HCT116 (cell line): ENCODE measurements at regions not wholly inside any gene's neighbourhood (a gene's known extent, or its start where the extent isn't known, plus 50 kb on each side); places are given as distances from the start of the nearest gene placed in this dataset.

ENCODE experiments used
- ATAC-seq: fragments of 200-7000 bp; cut with Tn5 transposase; 2 replicates; pipeline ENCODE4 v1.9.1; 2020; ENCODE audit warnings: mild to moderate bottlenecking, moderate library complexity
- BruUV-seq: library from RNA; stranded (reverse); fragments of 400-500 nt; replicated peaks from 2 replicates; lab custom pipeline; 2021; lab: Mats Ljungman, UMichigan
- CTCF ChIA-PET: fragments of 300-600 bp; sonication (Branson Sonifier 250); formaldehyde crosslinking; loops from one replicate; lab custom pipeline; 2021; ENCODE audit warnings: antibody characterized with exemption; lab: Charles Lee
- POLR2A ChIA-PET: fragments of 300-600, 350-600 bp; sonication (Branson Sonifier 250); formaldehyde crosslinking; loops from one replicate; lab custom pipeline; 2021; ENCODE audit warnings: antibody characterized with exemption; lab: Charles Lee
- RAD21 ChIA-PET, 2 experiments: fragments of 300-600 bp; sonication (Branson Sonifier 250); formaldehyde crosslinking; loops; one replicate each; lab custom pipeline; 2023; ENCODE audit warnings: low total read pairs in 2 of 2; ENCODE audit not compliant: uncharacterized antibody in 2 of 2, unreplicated experiment in 2 of 2, low non-redundant PET in 1 of 2; lab: Charles Lee
- DNase-seq: peaks from one replicate; pipeline ENCODE4 v3.0.0-alpha.2; 2010; ENCODE audit warnings: low read depth, low spot score
- H2AFZ ChIP-seq: fragments of 200-600 bp; shearing (Covaris generic), sonication (generic); 2 replicates; pipeline ENCODE4 v1.6.1; 2017; ENCODE audit warnings: low read depth, mixed run types, mixed read lengths, antibody characterized with exemption, low read length; ENCODE audit not compliant: poor library complexity, severe bottlenecking
- H3K27ac ChIP-seq: 2 replicates; pipeline ENCODE4 v1.5.1; 2012; ENCODE audit warnings: low read depth, low read length
- H3K27me3 ChIP-seq: fragments of 200-600 bp; sonication (generic); 2 replicates; pipeline ENCODE4 v1.6.1; 2016; ENCODE audit warnings: mixed run types, low read length, mixed read lengths; ENCODE audit not compliant: insufficient read depth
- H3K36me3 ChIP-seq, 2 experiments: fragments of 200-500 bp in 1 of 2; fragments of 200-600 bp in 1 of 2; sonication (Bioruptor generic) in 1 of 2; sonication (generic) in 1 of 2; 2 replicates each; pipeline versions ENCODE4 v1.5.1 to v1.6.1; 2014 to 2016; ENCODE audit warnings: low read length in 2 of 2, inconsistent platforms in 1 of 2, mixed read lengths in 1 of 2, mixed run types in 1 of 2; ENCODE audit not compliant: insufficient read depth in 2 of 2, control insufficient read depth in 1 of 2
- H3K4me1 ChIP-seq, 2 experiments: fragments of 200-600 bp in 1 of 2; sonication (generic) in 1 of 2; 2 replicates each; pipeline versions ENCODE4 v1.5.1 to v1.6.1; 2012 to 2017; ENCODE audit warnings: low read length in 2 of 2, inconsistent platforms in 1 of 2, mild to moderate bottlenecking in 1 of 2, mixed read lengths in 1 of 2, mixed run types in 1 of 2, moderate library complexity in 1 of 2; ENCODE audit not compliant: insufficient read depth in 2 of 2, control insufficient read depth in 1 of 2
- H3K4me2 ChIP-seq: fragments of 200-600 bp; sonication (generic); 2 replicates; pipeline ENCODE4 v1.6.1; 2017; ENCODE audit warnings: mixed run types, low read length, mixed read lengths
- H3K4me3 ChIP-seq, 2 experiments: fragments of 200-600 bp in 1 of 2; sonication (generic) in 1 of 2; replicated peaks in 1 of 2; 2 replicates each; pipeline ENCODE4 v1.5.1; 2011 to 2016; ENCODE audit warnings: low read length in 2 of 2, control low read depth in 1 of 2, low read depth in 1 of 2, mild to moderate bottlenecking in 1 of 2, mixed read lengths in 1 of 2, mixed run types in 1 of 2
- H3K79me2 ChIP-seq: fragments of 200-600 bp; sonication (generic); 2 replicates; pipeline ENCODE4 v1.6.1; 2017; ENCODE audit warnings: mild to moderate bottlenecking, mixed run types, low read length, moderate library complexity, mixed read lengths; ENCODE audit not compliant: insufficient read depth
- H3K9ac ChIP-seq: fragments of 200-600 bp; sonication (generic); 2 replicates; pipeline ENCODE4 v1.6.1; 2016; ENCODE audit warnings: low read length, mixed read lengths
- H3K9me2 ChIP-seq: fragments of 200-600 bp; sonication (generic), shearing (Covaris generic); 2 replicates; pipeline ENCODE4 v1.6.1; 2017; ENCODE audit warnings: mixed run types, mild to moderate bottlenecking, moderate library complexity; ENCODE audit not compliant: insufficient read depth
- H3K9me3 ChIP-seq, 2 experiments: fragments of 200-500 bp in 1 of 2; fragments of 200-600 bp in 1 of 2; sonication (Bioruptor generic) in 1 of 2; sonication (generic) in 1 of 2; 2 replicates each; pipeline ENCODE4 v1.6.1; 2014 to 2017; ENCODE audit warnings: low read length in 2 of 2, mixed read lengths in 2 of 2, inconsistent platforms in 1 of 2, low read depth in 1 of 2, mild to moderate bottlenecking in 1 of 2, mixed run types in 1 of 2, moderate library complexity in 1 of 2; ENCODE audit not compliant: control insufficient read depth in 1 of 2, insufficient read depth in 1 of 2
- H4K20me1 ChIP-seq: fragments of 200-600 bp; sonication (generic), shearing (Covaris generic); 2 replicates; pipeline ENCODE4 v1.6.1; 2017; ENCODE audit warnings: mixed run types, mild to moderate bottlenecking, moderate library complexity; ENCODE audit not compliant: insufficient read depth
- CBX3 ChIP-seq: IDR thresholded peaks from 2 replicates; pipeline ENCODE4 v1.6.1; 2012; ENCODE audit warnings: low read depth
- CEBPB ChIP-seq: IDR thresholded peaks from 2 replicates; pipeline ENCODE4 v1.6.1; 2012; ENCODE audit warnings: low read depth
- CTCF ChIP-seq, 3 experiments: fragments of 200-600 bp in 1 of 3; sonication (generic) in 1 of 3; IDR thresholded peaks in 2 of 3; conservative IDR thresholded peaks in 1 of 3; 2 replicates each; pipeline ENCODE4 v1.5.1; 2012 to 2017; ENCODE audit warnings: low read depth in 2 of 3, low read length in 2 of 3, antibody characterized with exemption in 1 of 3, borderline replicate concordance in 1 of 3, control low read depth in 1 of 3, mild to moderate bottlenecking in 1 of 3, mixed read lengths in 1 of 3, mixed run types in 1 of 3, moderate library complexity in 1 of 3; ENCODE audit not compliant: insufficient read depth in 1 of 3
- EGR1 ChIP-seq: IDR thresholded peaks from 2 replicates; pipeline ENCODE4 v1.6.1; 2012; ENCODE audit warnings: low read depth
- ELF1 ChIP-seq: IDR thresholded peaks from 2 replicates; pipeline ENCODE4 v1.6.1; 2012; ENCODE audit warnings: low read depth, borderline replicate concordance
- EZH2phosphoT487 ChIP-seq: fragments of 200-600 bp; IDR thresholded peaks from 2 replicates; pipeline ENCODE4 v1.6.1; 2018; ENCODE audit warnings: antibody characterized with exemption, borderline replicate concordance
- POLR2A ChIP-seq: IDR thresholded peaks from 2 replicates; pipeline ENCODE4 v1.7.0; 2011; ENCODE audit warnings: borderline replicate concordance; ENCODE audit not compliant: insufficient read depth, insufficient read length; ENCODE audit errors: extremely low read depth
- POLR2AphosphoS5 ChIP-seq: IDR thresholded peaks from 2 replicates; pipeline ENCODE4 v1.6.1; 2011; ENCODE audit warnings: mild to moderate bottlenecking, low read depth, low read length, moderate library complexity
- RAD21 ChIP-seq: IDR thresholded peaks from 2 replicates; pipeline ENCODE4 v1.6.1; 2012; ENCODE audit warnings: low read depth, mild to moderate bottlenecking
- SP1 ChIP-seq: IDR thresholded peaks from 2 replicates; pipeline ENCODE4 v1.6.1; 2012; ENCODE audit warnings: low read depth
- SRF ChIP-seq: IDR thresholded peaks from 2 replicates; pipeline ENCODE4 v1.6.1; 2012; ENCODE audit warnings: low read depth
- ZNF274 ChIP-seq: fragments of 200-500 bp; sonication (Bioruptor generic); IDR thresholded peaks from 2 replicates; pipeline ENCODE4 v1.6.1; 2014; ENCODE audit warnings: mild to moderate bottlenecking, low read depth, low read length, inconsistent platforms
- intact Hi-C: fragments of 100-400 bp; cut with micrococcal nuclease; formaldehyde crosslinking; loops from 2 replicates; pipeline ENCODE4 v1.10.0; 2022
- TF ChIP-seq, protein P1 (sequence below): IDR thresholded peaks from 2 replicates; pipeline ENCODE4 v1.6.1; 2012

DNA sequence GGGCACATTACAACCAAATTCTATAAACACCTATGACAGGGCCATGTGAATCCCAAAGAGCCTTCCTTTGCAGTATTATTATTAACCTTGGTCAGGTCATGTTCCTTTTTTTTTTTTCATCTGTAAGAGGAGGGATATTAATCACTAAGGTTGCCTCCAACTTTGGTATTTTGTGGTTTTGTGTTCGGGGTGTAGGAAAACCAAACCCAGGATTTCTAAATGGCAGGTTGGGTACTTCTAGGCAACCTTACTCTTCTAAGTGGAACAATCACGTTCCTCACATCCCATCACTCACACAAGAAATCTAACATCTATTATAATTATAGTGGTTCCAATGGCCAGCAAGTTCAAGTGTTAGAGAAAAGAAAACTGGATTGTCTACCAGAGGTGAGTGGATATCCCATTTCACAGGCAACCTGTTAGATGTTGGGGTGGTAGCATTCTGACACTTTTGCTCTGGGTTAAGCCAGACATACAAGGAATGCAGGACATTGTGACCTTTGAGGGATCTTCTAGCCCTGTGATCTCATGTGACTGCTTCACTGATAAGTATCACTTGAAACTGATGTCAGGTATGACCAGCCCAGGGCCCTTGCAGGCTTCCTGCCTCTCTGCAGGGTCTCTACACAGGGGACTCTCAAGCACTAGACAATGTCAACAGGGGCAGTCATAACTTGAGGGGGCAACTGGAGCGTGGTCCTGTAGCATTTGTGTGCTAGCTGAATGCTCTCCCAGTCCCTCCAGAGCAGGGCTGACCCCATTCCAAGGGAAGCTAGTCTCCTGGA lies 126.2 kb upstream of the VLDLR start:
- DNase-seq (no peak), ATAC-seq (no peak)
- Histone ChIP-seq H3K9me2 (no peaks in the 10 kb centered on the region), H3K4me3 (no peak overlapping the region), H3K36me3 (no peaks in the 10 kb centered on the region), H4K20me1 (no peaks in the 10 kb centered on the region), H3K27me3 (0 out of 2 replicates have a peak, but pooled peaks cover 8% of the 10 kb centered on the region), H3K79me2 (no peaks in the 10 kb centered on the region), H3K4me1 (no peaks in the 10 kb centered on the region), H3K27ac (no peak overlapping the region), H3K9ac (no peak overlapping the region), H2AFZ (no peak overlapping the region), H3K9me3 (no peaks in the 10 kb centered on the region), H3K4me2 (no peak overlapping the region)
- RAD21 ChIA-PET, result no interaction called here
- no peak for TF ChIP-seq ZNF274
- TF ChIP-seq POLR2A, result no peak
- TF ChIP-seq SRF, result no peak
- no peak for TF ChIP-seq CBX3
- no peak for TF ChIP-seq RAD21
- TF ChIP-seq POLR2AphosphoS5, result no peak
- no peak for TF ChIP-seq SP1
- no peak for TF ChIP-seq EZH2phosphoT487
- no peak for TF ChIP-seq ELF1
- TF ChIP-seq EGR1, result no peak
- TF ChIP-seq CEBPB, result no peak
- TF ChIP-seq, protein P1, sequence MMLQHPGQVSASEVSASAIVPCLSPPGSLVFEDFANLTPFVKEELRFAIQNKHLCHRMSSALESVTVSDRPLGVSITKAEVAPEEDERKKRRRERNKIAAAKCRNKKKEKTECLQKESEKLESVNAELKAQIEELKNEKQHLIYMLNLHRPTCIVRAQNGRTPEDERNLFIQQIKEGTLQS, result no peak
- TF ChIP-seq CTCF (IDR thresholded peaks at IDR 0.05 in 2 of 3, conservative IDR thresholded peaks at IDR 0.05 in 1 of 3; ENCODE audit: borderline replicate concordance in 1 of 3, insufficient read depth in 1 of 3, low read depth in 2 of 3, low read length in 2 of 3), result no peak
- intact Hi-C loops, result no loop called here
- CTCF ChIA-PET, result no interaction called here
- no TSS peak for BruUV-seq
- POLR2A ChIA-PET, result no interaction called here
